K562 (cell line): ENCODE measurements at regions not wholly inside any gene's neighbourhood (a gene's known extent, or its start where the extent isn't known, plus 50 kb on each side); places are given as distances from the start of the nearest gene placed in this dataset.

ENCODE experiments used
- ATAC-seq: fragments of 200-7000 bp; cut with Tn5 transposase; 3 replicates; pipeline ENCODE4 v1.9.1; 2020; ENCODE audit warnings: moderate library complexity
- BruUV-seq: library from RNA; stranded (reverse); fragments of 400-500 nt; replicated peaks from 2 replicates; lab custom pipeline; 2021; lab: Mats Ljungman, UMichigan
- CTCF ChIA-PET: fragments of 300-600 bp; formaldehyde crosslinking; extraction: SDS; loops from one replicate; lab custom pipeline; 2021; ENCODE audit warnings: low intra/inter-chr PET ratio; lab: Yijun Ruan, JAX
- POLR2A ChIA-PET: fragments of 300-600, 350-650 bp; sonication (Branson Sonifier 250); formaldehyde crosslinking; extraction: SDS; loops from one replicate; lab custom pipeline; 2021; ENCODE audit warnings: antibody characterized with exemption, inconsistent platforms; lab: Yijun Ruan, JAX
- DNase-seq, 4 experiments: peaks; one replicate each; pipeline versions ENCODE4 v3.0.0 to v3.0.0-alpha.2; 2011 to 2018; ENCODE audit warnings: low spot score in 3 of 4, mixed read lengths in 3 of 4; ENCODE audit errors: extremely low read depth in 1 of 4
- FAIRE-seq: peaks from 2 replicates; lab custom pipeline; 2011; peaks lifted over from hg19 to GRCh38; lab: Jason Lieb, UNC
- H2AFZ ChIP-seq: 2 replicates; pipeline ENCODE4 v1.6.0; 2011; ENCODE audit warnings: low read depth, low read length, control low read depth, inconsistent platforms
- H3K27ac ChIP-seq: fragments of 200-600 bp; 3 replicates; pipeline ENCODE4 v1.8.0; 2011; ENCODE audit warnings: low read depth, mild to moderate bottlenecking, control low read depth, inconsistent platforms, low read length, moderate library complexity, mixed read lengths; ENCODE audit errors: extremely low read depth
- H3K27me3 ChIP-seq, 2 experiments: fragments of 300-600 bp in 1 of 2; 2 replicates in 1 of 2; 3 replicates in 1 of 2; pipeline versions ENCODE4 v1.6.0 to v1.8.0; 2011; ENCODE audit warnings: inconsistent platforms in 2 of 2, low read length in 2 of 2, mild to moderate bottlenecking in 1 of 2, mixed read lengths in 1 of 2, moderate library complexity in 1 of 2; ENCODE audit not compliant: control insufficient read depth in 2 of 2, insufficient read depth in 2 of 2
- H3K36me3 ChIP-seq: fragments of 300-600 bp; 3 replicates; pipeline ENCODE4 v1.8.0; 2011; ENCODE audit warnings: mild to moderate bottlenecking, low read length, inconsistent platforms; ENCODE audit not compliant: control insufficient read depth, insufficient read depth
- H3K4me1 ChIP-seq, 2 experiments: fragments of 200-600 bp in 1 of 2; replicated peaks in 1 of 2; 2 replicates in 1 of 2; 3 replicates in 1 of 2; pipeline versions ENCODE4 v1.5.1 to v1.8.0; 2011; ENCODE audit warnings: inconsistent platforms in 2 of 2, low read length in 2 of 2, mild to moderate bottlenecking in 1 of 2, mixed read lengths in 1 of 2, moderate library complexity in 1 of 2; ENCODE audit not compliant: control insufficient read depth in 2 of 2, insufficient read depth in 2 of 2
- H3K4me2 ChIP-seq: 2 replicates; pipeline ENCODE4 v1.6.1; 2011; ENCODE audit warnings: low read length, control low read depth, inconsistent platforms, mixed read lengths; ENCODE audit not compliant: insufficient read depth
- H3K4me3 ChIP-seq: fragments of 200-600 bp; sonication (generic), shearing (Covaris generic); 2 replicates; pipeline ENCODE4 v1.5.1; 2016; ENCODE audit warnings: control low read depth, inconsistent platforms
- H3K79me2 ChIP-seq: fragments of 200-600 bp; 3 replicates; pipeline ENCODE4 v1.8.0; 2011; ENCODE audit warnings: low read length, inconsistent platforms; ENCODE audit not compliant: control insufficient read depth, insufficient read depth
- H3K9ac ChIP-seq, 2 experiments: 2 replicates each; pipeline versions ENCODE4 v1.6.0 to v1.6.1; 2011; ENCODE audit warnings: low read depth in 2 of 2, low read length in 2 of 2, control low read depth in 1 of 2, inconsistent platforms in 1 of 2, mild to moderate bottlenecking in 1 of 2, mixed read lengths in 1 of 2; ENCODE audit not compliant: insufficient read depth in 1 of 2
- H3K9me1 ChIP-seq: one replicate; pipeline ENCODE4 v1.6.0; 2011; ENCODE audit warnings: inconsistent platforms, mild to moderate bottlenecking, low read length, moderate library complexity; ENCODE audit not compliant: control insufficient read depth, insufficient read depth
- H3K9me3 ChIP-seq: replicated peaks from 2 replicates; pipeline ENCODE4 v1.5.1; 2011; ENCODE audit warnings: low read depth, low read length, inconsistent platforms; ENCODE audit not compliant: control insufficient read depth, insufficient read depth
- H4K20me1 ChIP-seq: replicated peaks from 2 replicates; pipeline ENCODE4 v1.6.1; 2011; ENCODE audit warnings: low read length, inconsistent platforms, mixed read lengths; ENCODE audit not compliant: control insufficient read depth, insufficient read depth
- CREM ChIP-seq: IDR thresholded peaks from 2 replicates; pipeline ENCODE4 v1.6.1; 2014; ENCODE audit warnings: antibody characterized with exemption, low read depth
- DNMT1 ChIP-seq: fragments of 450-650 bp; IDR thresholded peaks from 2 replicates; pipeline ENCODE4 v1.6.1; 2016; ENCODE audit warnings: antibody characterized with exemption, mild to moderate bottlenecking
- FUS ChIP-seq: fragments of 200-400 bp; formaldehyde crosslinking; optimal IDR thresholded peaks from 2 replicates; pipeline ENCODE3; 2017; ENCODE audit warnings: low read depth, low read length
- IRF9 ChIP-seq: fragments of 450-650 bp; IDR thresholded peaks from 2 replicates; pipeline ENCODE4 v1.6.1; 2016; ENCODE audit warnings: missing biosample characterization, missing genetic modification characterization
- PHB ChIP-seq: fragments of 250-450 bp; sonication (Bioruptor Pico); IDR thresholded peaks from 2 replicates; pipeline ENCODE4 v1.5.0; 2021
- POLR2AphosphoS2 ChIP-seq: IDR thresholded peaks from 2 replicates; pipeline ENCODE4 v1.6.1; 2012; ENCODE audit warnings: low read length, improper control_type of control experiment
- TCF7L2 ChIP-seq: fragments of 150-350 bp; IDR thresholded peaks from 2 replicates; pipeline ENCODE4 v1.6.1; 2016; ENCODE audit warnings: low read depth, mild to moderate bottlenecking, low read length, moderate library complexity
- ZNF551 ChIP-seq: fragments of 250-450 bp; sonication (Bioruptor Pico); IDR thresholded peaks from 2 replicates; pipeline ENCODE4 v1.5.0; 2021; ENCODE audit warnings: mild to moderate bottlenecking, moderate library complexity
- ZNF699 ChIP-seq: fragments of 250-450 bp; sonication (Bioruptor Pico); IDR thresholded peaks from 2 replicates; pipeline ENCODE4 v1.8.0; 2021; ENCODE audit warnings: mild to moderate bottlenecking, moderate library complexity; ENCODE audit not compliant: insufficient replicate concordance
- WGBS: fragments of 100-300 bp; shearing (Covaris generic); methylation state at CpG from one replicate; pipeline ENCODE4 v1.1.6; 2016; ENCODE audit warnings: low coverage, mixed read lengths; ENCODE audit not compliant: insufficient coverage; ENCODE audit errors: missing lambda C conversion rate; 5-methylcytosine and 5-hydroxymethylcytosine counted together
- in situ Hi-C: fragments of 300-500 bp; cut with MboI; formaldehyde crosslinking; loops from 4 replicates; pipeline ENCODE4 v1.15.0; 2018; ENCODE audit warnings: inconsistent platforms, mixed read lengths
- intact Hi-C: fragments of 100-400 bp; cut with micrococcal nuclease; formaldehyde crosslinking; loops from 2 replicates; pipeline ENCODE4 v1.14.2; 2022

- FAIRE-seq (no peak), ATAC-seq (no peak), DNase-seq (no peak)
- H3K9me1 ChIP-seq: no peaks in the 10 kb centered on the region
- no peak for TF ChIP-seq ZNF699 (CRISPR knock-in tag)
- no peak for TF ChIP-seq FUS
- no peak for TF ChIP-seq PHB (CRISPR knock-in tag)
- TF ChIP-seq CREM: no peak
- TF ChIP-seq ZNF551 (CRISPR knock-in tag): no peak
- TF ChIP-seq POLR2AphosphoS2: no peak
- no peak overlapping the region for H3K4me3 ChIP-seq
- in situ Hi-C loops (no loop called here), intact Hi-C loops (no loop called here)
- H3K9ac ChIP-seq: no peak overlapping the region
- no peak overlapping the region for H2AFZ ChIP-seq
- ChIA-PET POLR2A (no interaction called here), CTCF (no interaction called here)
- H3K36me3 ChIP-seq: no peaks in the 10 kb centered on the region
- H3K9me3 ChIP-seq: no peaks in the 10 kb centered on the region
- no peaks in the 10 kb centered on the region for H3K4me1 ChIP-seq
- H4K20me1 ChIP-seq: no peaks in the 10 kb centered on the region
- WGBS: 3% methylated on average over 3 of the region's 3 CpGs
- no peak overlapping the region for H3K27ac ChIP-seq
- BruUV-seq: no TSS peak
- no peak overlapping the region for H3K4me2 ChIP-seq
- no peaks in the 10 kb centered on the region for H3K79me2 ChIP-seq
- no peaks in the 10 kb centered on the region for H3K27me3 ChIP-seq
These were observed 289.4 kb upstream of the COL3A1 start for GRCh38 chr2:188684795-188685194.

- in situ Hi-C loops: no loop called here
- no peak overlapping the region for H3K4me2 ChIP-seq
- no peaks in the 10 kb centered on the region for H3K9me3 ChIP-seq
- no peaks in the 10 kb centered on the region for H3K4me1 ChIP-seq
- 0% methylated on average over 3 of the region's 4 CpGs for WGBS
- H3K36me3 ChIP-seq: no peaks in the 10 kb centered on the region
- no peaks in the 10 kb centered on the region for H3K9me1 ChIP-seq
- no peak overlapping the region for H2AFZ ChIP-seq
- H4K20me1 ChIP-seq: no peaks in the 10 kb centered on the region
- DNase-seq (no peak), FAIRE-seq (no peak), ATAC-seq (no peak)
- ChIA-PET POLR2A (no interaction called here), CTCF (no interaction called here)
- H3K27me3 ChIP-seq: no peaks in the 10 kb centered on the region
- TF ChIP-seq TCF7L2: no peak
- no peak for TF ChIP-seq DNMT1
- TF ChIP-seq IRF9 (tag): no peak
- no peak overlapping the region for H3K4me3 ChIP-seq
- H3K79me2 ChIP-seq: no peaks in the 10 kb centered on the region
- no peak overlapping the region for H3K9ac ChIP-seq
- intact Hi-C loops: no loop called here
- no TSS peak for BruUV-seq
- no peak overlapping the region for H3K27ac ChIP-seq
These were observed 281.1 kb upstream of the COL3A1 start for GRCh38 chr2:188693111-188693510.
